Liver (tissue), 8 donors: ENCODE measurements at regions not wholly inside any gene's neighbourhood (a gene's known extent, or its start where the extent isn't known, plus 50 kb on each side); places are given as distances from the start of the nearest gene placed in this dataset.

ENCODE experiments used
- DNase-seq: peaks from one replicate; pipeline ENCODE4 v3.0.0-alpha.2; 2017; ENCODE audit warnings: low spot score
- H3K27ac ChIP-seq, 2 donors: one replicate each; pipeline ENCODE4 v1.7.0; 2013; ENCODE audit warnings: inconsistent platforms in 2 of 2, low read length in 2 of 2, control low read depth in 1 of 2, low read depth in 1 of 2, mild to moderate bottlenecking in 1 of 2
- H3K27me3 ChIP-seq, 4 donors: one replicate each; pipeline versions ENCODE4 v1.6.1 to v1.7.0; 2013; ENCODE audit warnings: low read length in 3 of 4, inconsistent platforms in 1 of 4, mild to moderate bottlenecking in 1 of 4, moderate library complexity in 1 of 4; ENCODE audit not compliant: control insufficient read depth in 4 of 4, insufficient read depth in 4 of 4
- H3K36me3 ChIP-seq, 4 donors: one replicate each; pipeline versions ENCODE4 v1.6.1 to v1.7.0; 2013; ENCODE audit warnings: low read length in 3 of 4, mild to moderate bottlenecking in 3 of 4, low read depth in 1 of 4, moderate library complexity in 1 of 4; ENCODE audit not compliant: control insufficient read depth in 4 of 4, insufficient read depth in 3 of 4
- H3K4me1 ChIP-seq, 4 donors: one replicate each; pipeline versions ENCODE4 v1.6.1 to v1.7.0; 2013; ENCODE audit warnings: low read length in 3 of 4, mild to moderate bottlenecking in 3 of 4, moderate library complexity in 1 of 4; ENCODE audit not compliant: control insufficient read depth in 4 of 4, insufficient read depth in 4 of 4
- H3K4me3 ChIP-seq, 3 donors: one replicate each; pipeline versions ENCODE4 v1.6.1 to v1.7.0; 2013; ENCODE audit warnings: low read length in 3 of 3, control low read depth in 1 of 3, low read depth in 1 of 3, mild to moderate bottlenecking in 1 of 3
- H3K9ac ChIP-seq, 2 donors: one replicate each; pipeline ENCODE4 v1.7.0; 2013; ENCODE audit warnings: low read length in 2 of 2, mild to moderate bottlenecking in 2 of 2, moderate library complexity in 2 of 2, control low read depth in 1 of 2, low read depth in 1 of 2
- H3K9me3 ChIP-seq, 4 donors: one replicate each; pipeline versions ENCODE4 v1.6.1 to v1.7.0; 2013; ENCODE audit warnings: low read length in 3 of 4; ENCODE audit not compliant: control insufficient read depth in 4 of 4
- ATF3 ChIP-seq: IDR thresholded peaks from 2 replicates; pipeline ENCODE4 v1.6.1; 2016; ENCODE audit warnings: antibody characterized with exemption
- CTCF ChIP-seq: fragments of 150-350 bp; IDR thresholded peaks from 2 replicates; pipeline ENCODE4 v1.5.1; 2017; ENCODE audit warnings: improper control_type of control experiment, low read depth, low read length; ENCODE audit not compliant: missing input control
- EGR1 ChIP-seq, 2 donors: IDR thresholded peaks; 2 replicates each; pipeline ENCODE4 v1.6.1; 2016 to 2018; ENCODE audit warnings: antibody characterized with exemption in 2 of 2, low read depth in 2 of 2
- FOXA1 ChIP-seq: IDR thresholded peaks from 2 replicates; pipeline ENCODE4 v1.6.1; 2016; ENCODE audit warnings: antibody characterized with exemption
- FOXA2 ChIP-seq: IDR thresholded peaks from 2 replicates; pipeline ENCODE4 v1.6.1; 2016; ENCODE audit warnings: antibody characterized with exemption
- GABPA ChIP-seq, 2 donors: IDR thresholded peaks in 1 of 2; conservative IDR thresholded peaks in 1 of 2; 2 replicates each; pipeline ENCODE4 v1.6.1; 2016; ENCODE audit warnings: antibody characterized with exemption in 2 of 2, mild to moderate bottlenecking in 1 of 2, moderate library complexity in 1 of 2
- HNF4A ChIP-seq, 2 donors: conservative IDR thresholded peaks; 2 replicates each; pipeline ENCODE4 v1.6.1; 2016; ENCODE audit warnings: antibody characterized with exemption in 2 of 2, mild to moderate bottlenecking in 2 of 2
- HNF4G ChIP-seq: IDR thresholded peaks from 2 replicates; pipeline ENCODE4 v1.6.1; 2016; ENCODE audit warnings: antibody characterized with exemption
- JUND ChIP-seq, 2 donors: IDR thresholded peaks; 2 replicates each; pipeline ENCODE4 v1.6.1; 2016; ENCODE audit warnings: antibody characterized with exemption in 2 of 2
- NR2F2 ChIP-seq: IDR thresholded peaks from 2 replicates; pipeline ENCODE4 v1.6.1; 2016; ENCODE audit warnings: antibody characterized with exemption
- RAD21 ChIP-seq, 2 donors: IDR thresholded peaks; 2 replicates each; pipeline ENCODE4 v1.6.1; 2016; ENCODE audit warnings: antibody characterized with exemption in 2 of 2, mild to moderate bottlenecking in 2 of 2
- RXRA ChIP-seq, 2 donors: IDR thresholded peaks; 2 replicates each; pipeline ENCODE4 v1.6.1; 2017 to 2018; ENCODE audit warnings: antibody characterized with exemption in 2 of 2, mild to moderate bottlenecking in 1 of 2
- SP1 ChIP-seq: IDR thresholded peaks from 2 replicates; pipeline ENCODE4 v1.6.1; 2018; ENCODE audit warnings: antibody characterized with exemption, mild to moderate bottlenecking
- TAF1 ChIP-seq: conservative IDR thresholded peaks from 2 replicates; pipeline ENCODE4 v1.6.1; 2016; ENCODE audit warnings: antibody characterized with exemption, mild to moderate bottlenecking
- YY1 ChIP-seq: IDR thresholded peaks from 2 replicates; pipeline ENCODE4 v1.6.1; 2016; ENCODE audit warnings: antibody characterized with exemption, mild to moderate bottlenecking
- ZBTB33 ChIP-seq: IDR thresholded peaks from 2 replicates; pipeline ENCODE4 v1.6.1; 2016; ENCODE audit warnings: antibody characterized with exemption
- WGBS: extraction: QIAGEN DNeasy Blood & Tissue Kit; methylation state at CpG from one replicate; pipeline ENCODE4 v1.1.7; 2013; 5-methylcytosine and 5-hydroxymethylcytosine counted together
- TF ChIP-seq, protein P1 (sequence below): IDR thresholded peaks from 2 replicates; pipeline ENCODE4 v1.6.1; 2016; ENCODE audit warnings: antibody characterized with exemption, mild to moderate bottlenecking
- TF ChIP-seq, protein P2 (sequence below): IDR thresholded peaks from 2 replicates; pipeline ENCODE4 v1.6.1; 2016; ENCODE audit warnings: antibody characterized with exemption
- donor health status: healthy.
- donor health status: healthy.
- donor health status: healthy.
- donor health status: healthy.
- donor health status: healthy.

DNA sequence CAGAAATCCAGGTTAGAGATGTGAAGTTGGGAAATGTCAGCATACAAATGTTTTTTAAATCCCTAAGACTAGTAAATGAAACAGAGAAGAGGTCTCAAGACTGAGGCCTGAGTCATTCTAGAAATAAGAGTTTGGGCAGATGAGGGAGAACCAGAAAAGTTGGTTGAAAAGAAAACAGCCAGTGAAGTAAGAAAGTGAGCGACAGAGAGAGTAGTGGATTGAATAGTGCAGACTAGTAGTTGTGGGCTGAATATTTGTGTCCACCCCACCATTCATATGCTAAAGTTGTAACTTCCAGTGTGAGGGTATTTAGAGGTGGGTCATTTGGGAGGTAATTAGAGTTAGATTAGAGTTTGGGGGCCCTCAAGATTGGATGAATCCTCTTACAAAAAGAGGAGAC lies 889.2 kb downstream of the TTLL7 start:
- DNase-seq = no peak
- Histone ChIP-seq H3K9ac (no peak overlapping the region), H3K36me3 (no peaks in the 10 kb centered on the region), H3K27me3 (no peaks in the 10 kb centered on the region), H3K27ac (no peak overlapping the region), H3K4me3 (no peak overlapping the region), H3K4me1 (peaks cover 0 to 4% (median 1%) of the 10 kb centered on the region in 4 donors), H3K9me3 (no peaks in the 10 kb centered on the region)
- TF ChIP-seq YY1 = no peak
- no peak for TF ChIP-seq EGR1 (IDR thresholded peaks at IDR 0.05; ENCODE audit: low read depth in 2 of 2)
- no peak for TF ChIP-seq FOXA1
- TF ChIP-seq NR2F2 = no peak
- no peak for TF ChIP-seq RAD21 (IDR thresholded peaks at IDR 0.05)
- TF ChIP-seq JUND (IDR thresholded peaks at IDR 0.05) = no peak
- no peak for TF ChIP-seq SP1
- no peak for TF ChIP-seq CTCF
- TF ChIP-seq, protein P1, sequence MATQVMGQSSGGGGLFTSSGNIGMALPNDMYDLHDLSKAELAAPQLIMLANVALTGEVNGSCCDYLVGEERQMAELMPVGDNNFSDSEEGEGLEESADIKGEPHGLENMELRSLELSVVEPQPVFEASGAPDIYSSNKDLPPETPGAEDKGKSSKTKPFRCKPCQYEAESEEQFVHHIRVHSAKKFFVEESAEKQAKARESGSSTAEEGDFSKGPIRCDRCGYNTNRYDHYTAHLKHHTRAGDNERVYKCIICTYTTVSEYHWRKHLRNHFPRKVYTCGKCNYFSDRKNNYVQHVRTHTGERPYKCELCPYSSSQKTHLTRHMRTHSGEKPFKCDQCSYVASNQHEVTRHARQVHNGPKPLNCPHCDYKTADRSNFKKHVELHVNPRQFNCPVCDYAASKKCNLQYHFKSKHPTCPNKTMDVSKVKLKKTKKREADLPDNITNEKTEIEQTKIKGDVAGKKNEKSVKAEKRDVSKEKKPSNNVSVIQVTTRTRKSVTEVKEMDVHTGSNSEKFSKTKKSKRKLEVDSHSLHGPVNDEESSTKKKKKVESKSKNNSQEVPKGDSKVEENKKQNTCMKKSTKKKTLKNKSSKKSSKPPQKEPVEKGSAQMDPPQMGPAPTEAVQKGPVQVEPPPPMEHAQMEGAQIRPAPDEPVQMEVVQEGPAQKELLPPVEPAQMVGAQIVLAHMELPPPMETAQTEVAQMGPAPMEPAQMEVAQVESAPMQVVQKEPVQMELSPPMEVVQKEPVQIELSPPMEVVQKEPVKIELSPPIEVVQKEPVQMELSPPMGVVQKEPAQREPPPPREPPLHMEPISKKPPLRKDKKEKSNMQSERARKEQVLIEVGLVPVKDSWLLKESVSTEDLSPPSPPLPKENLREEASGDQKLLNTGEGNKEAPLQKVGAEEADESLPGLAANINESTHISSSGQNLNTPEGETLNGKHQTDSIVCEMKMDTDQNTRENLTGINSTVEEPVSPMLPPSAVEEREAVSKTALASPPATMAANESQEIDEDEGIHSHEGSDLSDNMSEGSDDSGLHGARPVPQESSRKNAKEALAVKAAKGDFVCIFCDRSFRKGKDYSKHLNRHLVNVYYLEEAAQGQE = no peak
- TF ChIP-seq RXRA (IDR thresholded peaks at IDR 0.05) = no peak
- no peak for TF ChIP-seq HNF4G
- no peak for TF ChIP-seq GABPA (IDR thresholded peaks at IDR 0.05 in 1 of 2, conservative IDR thresholded peaks at IDR 0.05 in 1 of 2)
- no peak for TF ChIP-seq TAF1
- TF ChIP-seq, protein P2, sequence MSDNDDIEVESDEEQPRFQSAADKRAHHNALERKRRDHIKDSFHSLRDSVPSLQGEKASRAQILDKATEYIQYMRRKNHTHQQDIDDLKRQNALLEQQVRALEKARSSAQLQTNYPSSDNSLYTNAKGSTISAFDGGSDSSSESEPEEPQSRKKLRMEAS = no peak
- no peak for TF ChIP-seq ATF3
- no peak for TF ChIP-seq ZBTB33
- WGBS = 58% methylated on average over 1 of the region's 1 CpG

DNA sequence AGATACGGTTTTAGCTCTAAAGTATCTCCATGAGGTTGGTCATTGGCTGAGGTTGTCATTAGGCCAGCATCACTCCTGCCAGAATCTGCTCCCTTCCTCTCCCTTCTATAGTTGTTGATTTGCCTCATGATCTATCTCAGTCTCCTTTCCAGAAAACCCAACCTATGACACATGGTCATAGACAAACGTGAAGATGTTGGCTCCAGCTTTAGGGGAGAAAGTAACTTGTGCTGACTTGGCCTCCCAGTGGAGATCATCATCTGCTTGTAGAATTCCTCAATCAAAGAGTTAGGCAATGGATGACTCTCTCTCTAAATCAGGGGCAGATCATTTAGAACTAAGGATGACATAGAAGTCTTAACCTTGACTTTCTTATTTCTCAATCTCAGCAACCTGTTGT lies 894.4 kb downstream of the TTLL7 start:
- 65% methylated on average over 2 of the region's 2 CpGs for WGBS
- TF ChIP-seq YY1 (no peak), ZBTB33 (no peak), NR2F2 (no peak), RAD21 (IDR thresholded peaks at IDR 0.05) (no peak), GABPA (IDR thresholded peaks at IDR 0.05 in 1 of 2, conservative IDR thresholded peaks at IDR 0.05 in 1 of 2) (no peak), HNF4A (conservative IDR thresholded peaks at IDR 0.05) (no peak), FOXA2 (no peak), CTCF (no peak), JUND (IDR thresholded peaks at IDR 0.05) (no peak), FOXA1 (no peak), ATF3 (no peak)
- TF ChIP-seq, protein P2 = no peak

More for the DNA sequence above, 894.4 kb downstream of the TTLL7 start:
- H3K4me3 ChIP-seq = no peak overlapping the region
- no peaks in the 10 kb centered on the region for H3K36me3 ChIP-seq
- no peaks in the 10 kb centered on the region for H3K9me3 ChIP-seq
- no peak overlapping the region for H3K27ac ChIP-seq
- H3K9ac ChIP-seq = no peak overlapping the region
- no peak for DNase-seq
- no peaks in the 10 kb centered on the region for H3K4me1 ChIP-seq
- no peaks in the 10 kb centered on the region for H3K27me3 ChIP-seq
